HG03135 (cell line): ENCODE measurements at regions not wholly inside any gene's neighbourhood (a gene's known extent, or its start where the extent isn't known, plus 50 kb on each side); places are given as distances from the start of the nearest gene placed in this dataset.

ENCODE experiments used
- ATAC-seq: cut with Tn5 transposase; IDR thresholded peaks from one replicate; pipeline ENCODE4 v1.9.1; 2021; ENCODE audit warnings: mild to moderate bottlenecking, moderate library complexity; ENCODE audit not compliant: unreplicated experiment

DNA sequence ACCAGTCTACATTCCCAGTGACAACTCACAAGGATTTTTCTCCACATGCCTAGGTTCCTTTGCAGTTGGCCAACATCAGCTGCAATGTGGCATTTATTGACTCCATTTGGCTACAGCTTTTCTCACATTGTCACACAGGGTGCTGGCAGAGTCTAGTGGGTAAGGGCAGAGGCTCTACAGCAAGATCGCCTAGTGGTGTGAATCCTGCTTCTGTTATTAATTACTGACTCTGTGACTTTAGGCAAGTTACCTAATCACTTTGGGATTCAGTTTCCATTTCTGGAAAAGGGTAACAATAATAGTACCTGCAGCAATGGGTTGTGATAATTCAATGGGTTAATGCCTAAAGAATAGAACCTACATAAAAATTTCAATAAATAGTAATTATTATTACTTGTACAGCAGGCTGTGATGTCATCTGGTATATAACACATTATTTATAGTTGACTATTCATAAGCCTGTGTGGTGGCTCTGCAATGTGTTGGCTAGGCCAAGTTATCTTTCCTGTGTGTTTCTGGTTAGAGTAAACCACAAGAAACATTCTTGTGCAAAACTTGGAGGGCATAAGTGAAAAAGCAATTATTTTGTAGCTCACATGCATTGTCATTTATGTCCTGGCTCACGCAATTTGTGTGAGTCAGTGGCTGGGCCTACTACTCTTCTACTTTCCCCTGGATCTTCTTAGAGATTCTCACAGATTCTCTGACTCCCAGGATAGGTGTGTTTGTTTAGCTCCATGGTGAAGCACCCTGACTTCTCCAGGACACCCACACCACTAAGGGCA is 59.5 kb downstream of the PTGS2 start:
- ATAC-seq, result no peak

DNA sequence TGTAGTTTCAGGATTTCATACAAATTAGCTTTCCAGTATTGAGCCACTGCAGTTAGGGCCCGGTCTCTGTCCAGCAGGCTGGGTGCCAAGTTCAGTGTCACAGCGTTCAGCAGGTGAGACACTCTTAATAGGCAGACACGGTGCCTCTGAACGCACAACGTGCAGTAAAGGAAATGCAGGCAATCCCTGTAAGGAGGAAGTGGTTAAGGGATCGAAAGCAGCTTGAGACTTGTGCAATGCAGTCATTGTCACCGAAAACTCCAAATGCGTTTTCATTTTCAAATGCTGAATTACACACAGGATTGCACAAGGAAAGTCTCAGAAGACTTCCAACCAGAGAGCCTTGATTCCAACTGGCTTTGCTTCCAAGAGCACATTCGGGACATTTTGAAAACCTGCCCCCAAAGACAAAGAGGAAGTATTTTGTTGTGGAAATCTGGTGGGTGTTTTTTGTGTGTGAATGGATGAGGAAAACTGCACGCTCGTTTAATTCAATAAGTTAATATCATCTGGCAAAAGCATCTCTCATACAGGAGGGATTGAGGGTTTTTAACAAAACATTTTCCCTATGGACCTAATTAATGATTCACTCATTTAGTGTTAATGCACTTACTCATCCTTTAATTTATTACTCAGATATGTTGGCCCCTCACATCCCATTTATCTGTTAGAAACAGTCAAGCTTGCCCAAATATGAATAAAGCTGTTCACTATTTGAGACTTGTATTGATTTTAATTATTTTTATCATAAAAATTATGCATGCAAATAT is 61.6 kb downstream of the PTGS2 start:
- peak; percentile 100 for ATAC-seq

- peak; percentile 2 for ATAC-seq
These were observed 62.3 kb downstream of the PTGS2 start for GRCh38 chr1:186617926-186618325.

DNA sequence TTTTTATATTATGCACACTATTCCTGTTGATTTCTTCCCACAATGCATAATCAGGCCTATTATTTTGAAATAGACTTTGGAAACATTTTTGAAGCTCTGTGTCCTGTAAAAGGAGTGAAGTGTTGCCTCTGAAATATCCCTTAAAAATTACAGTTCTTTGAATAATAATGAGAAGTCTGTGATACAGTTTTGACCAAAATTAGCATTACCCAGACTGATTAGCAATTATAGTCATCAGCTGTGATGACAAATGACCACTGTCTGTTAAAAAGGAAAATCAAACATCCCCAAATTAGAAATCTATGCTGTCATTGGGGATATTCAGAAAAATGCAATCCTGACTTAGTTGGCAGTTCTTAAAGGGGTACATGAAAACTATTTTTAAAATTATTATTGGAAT is 63.7 kb downstream of the PTGS2 start:
- ATAC-seq, result no peak

- ATAC-seq, result no peak
These were observed 64.9 kb downstream of the PTGS2 start for GRCh38 chr1:186615332-186615731.

- ATAC-seq, result no peak
These were observed 69.1 kb downstream of the PTGS2 start for GRCh38 chr1:186611156-186611555.

- no peak for ATAC-seq
These were observed 71.0 kb downstream of the PTGS2 start for GRCh38 chr1:186609183-186609582.

DNA sequence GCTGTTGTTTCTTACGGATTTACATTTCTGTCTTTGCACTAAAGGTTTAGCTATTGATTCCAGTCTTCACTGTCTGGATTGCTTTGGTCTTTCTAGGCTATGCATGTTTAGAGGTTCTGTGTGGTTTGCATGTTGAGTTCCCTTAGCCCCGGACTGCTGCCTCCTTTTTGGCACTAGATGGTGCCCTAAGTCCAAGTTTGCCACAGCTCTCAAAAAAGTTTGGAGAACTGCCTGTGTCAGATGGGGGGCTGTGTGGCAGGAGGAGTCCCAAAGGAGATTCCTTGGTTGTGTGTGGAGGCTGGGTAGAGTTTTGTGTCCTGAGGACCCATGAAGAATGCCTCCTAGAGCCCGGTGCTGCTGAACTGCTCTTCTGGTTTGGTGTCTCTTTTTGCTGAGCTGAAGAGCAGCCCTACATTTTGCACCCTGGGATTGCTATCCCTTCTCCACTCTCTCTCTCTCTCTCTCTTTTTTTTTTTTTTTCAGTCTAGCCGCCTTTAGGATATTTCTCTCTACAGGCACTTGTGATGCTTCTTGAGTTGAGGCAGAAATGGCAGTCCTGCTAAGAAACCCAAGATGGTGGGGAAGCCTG is 74.4 kb downstream of the PTGS2 start:
- ATAC-seq, result no peak

GRCh38 chr1:186595969-186596368 is 84.3 kb downstream of the PTGS2 start:
- no peak for ATAC-seq

DNA sequence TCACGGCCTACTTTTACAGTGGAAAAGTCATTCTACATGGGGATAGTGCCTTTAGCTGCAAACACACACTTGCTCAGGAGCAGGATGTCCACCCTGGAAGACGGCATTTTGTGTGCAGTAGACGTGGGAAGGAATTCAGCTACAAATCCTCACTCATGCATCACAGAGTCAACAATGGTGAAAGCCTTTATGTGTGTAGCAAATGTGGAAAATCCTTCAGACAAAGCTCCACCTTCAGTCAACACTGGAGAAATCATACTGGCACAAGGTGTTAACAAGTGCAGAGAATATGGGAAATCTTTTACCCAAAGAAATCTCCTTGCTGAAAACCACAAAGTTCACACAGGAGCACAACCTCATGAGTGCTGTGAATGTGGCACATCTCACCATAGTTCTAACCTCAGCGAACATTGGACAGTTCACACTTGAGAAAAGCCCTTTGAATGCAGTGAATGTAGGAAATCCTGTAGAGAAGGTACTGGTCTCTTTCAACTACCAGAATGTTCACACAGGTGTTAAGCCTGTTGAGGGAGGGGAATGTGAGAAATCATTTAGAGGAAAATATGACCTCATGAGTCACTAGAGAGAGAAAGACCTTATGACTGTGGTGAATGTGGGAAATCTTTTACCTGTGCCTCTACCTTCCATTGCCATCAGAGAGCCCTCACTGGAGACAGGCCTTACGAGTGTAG is 101.8 kb downstream of the PTGS2 start:
- no peak for ATAC-seq

GRCh38 chr1:186577633-186578032 is 102.6 kb downstream of the PTGS2 start:
- ATAC-seq, result no peak

DNA sequence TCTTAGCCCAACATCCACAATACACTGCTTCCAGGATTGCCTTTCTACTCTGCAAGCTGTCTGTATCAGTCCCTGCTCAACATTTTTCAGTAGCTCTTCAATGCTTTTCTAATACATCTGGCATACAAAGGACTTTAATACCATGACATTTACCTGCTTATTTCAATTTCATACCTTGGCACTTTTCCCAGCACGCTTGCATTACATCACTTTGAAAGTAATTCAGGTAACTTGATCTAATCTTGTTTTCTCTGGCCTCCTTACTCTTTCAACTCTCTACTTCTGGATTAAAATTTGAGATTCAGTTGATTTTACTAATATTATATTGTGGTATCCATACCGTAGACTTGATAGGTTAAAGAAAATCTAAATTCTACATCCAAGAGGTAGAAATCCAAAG is 103.0 kb downstream of the PTGS2 start:
- ATAC-seq, result no peak

DNA sequence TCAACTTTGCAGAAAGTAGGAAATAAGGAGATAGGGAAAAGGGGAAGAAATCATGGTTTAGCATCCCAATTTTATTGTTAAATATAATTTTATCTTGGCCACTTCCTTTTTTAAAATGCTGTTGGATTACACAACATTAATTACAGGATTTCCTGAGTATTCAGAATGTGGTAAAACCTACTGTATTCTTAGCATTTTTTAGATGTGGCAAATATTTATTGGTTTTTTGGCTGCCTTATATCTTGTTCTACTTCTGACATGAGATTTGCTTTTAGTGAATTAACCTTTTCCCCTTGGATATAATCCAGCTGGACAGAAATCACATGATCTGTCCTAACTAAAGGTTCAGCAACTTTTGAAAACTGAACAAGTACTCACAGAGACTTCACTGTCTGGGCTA is 104.9 kb downstream of the PTGS2 start:
- ATAC-seq, result no peak

GRCh38 chr1:186574926-186575325 is 105.3 kb downstream of the PTGS2 start:
- no peak for ATAC-seq

DNA sequence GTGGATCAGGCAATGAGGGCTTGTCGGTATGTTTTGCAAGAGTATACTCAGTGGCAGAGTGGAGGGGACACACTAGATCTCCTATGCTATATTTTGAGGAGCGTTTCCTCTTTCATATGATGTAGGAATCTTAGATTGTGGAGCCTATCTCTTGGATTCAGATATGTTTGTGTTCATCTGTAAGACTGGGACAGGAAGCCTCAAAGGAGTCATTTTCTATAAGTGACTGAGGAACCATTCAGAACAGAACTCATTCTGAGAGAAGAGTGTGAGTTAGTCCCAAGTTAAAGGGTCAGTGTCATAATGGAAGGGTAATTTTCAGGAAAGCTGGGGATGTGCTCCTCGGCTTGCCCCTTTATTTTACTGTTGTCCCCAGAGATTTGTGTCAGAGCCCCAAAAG is 107.7 kb downstream of the PTGS2 start:
- no peak for ATAC-seq

- ATAC-seq, result no peak
These were observed 108.5 kb downstream of the PTGS2 start for GRCh38 chr1:186571771-186572170.

GRCh38 chr1:186569856-186570255 is 108.9 kb upstream of the PDC start:
- no peak for ATAC-seq

DNA sequence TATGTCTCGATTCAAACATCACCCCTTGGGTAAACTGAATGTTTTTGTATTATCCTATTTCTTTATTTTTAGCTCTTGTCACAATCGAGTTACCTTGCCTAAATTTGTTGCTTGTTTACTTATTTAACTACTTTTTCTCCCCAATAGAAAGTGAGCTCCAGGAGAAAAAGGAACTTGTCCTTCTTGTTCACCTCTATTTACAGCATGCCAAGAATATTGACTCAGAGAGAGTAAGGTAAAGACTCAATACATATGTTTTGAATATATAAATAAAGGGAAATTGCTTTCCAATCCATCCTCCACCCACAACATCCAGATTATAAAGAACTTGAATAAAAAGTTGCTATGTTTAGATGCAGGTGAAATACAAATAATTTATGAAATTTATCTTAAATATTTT is 107.3 kb upstream of the PDC start:
- no peak for ATAC-seq

DNA sequence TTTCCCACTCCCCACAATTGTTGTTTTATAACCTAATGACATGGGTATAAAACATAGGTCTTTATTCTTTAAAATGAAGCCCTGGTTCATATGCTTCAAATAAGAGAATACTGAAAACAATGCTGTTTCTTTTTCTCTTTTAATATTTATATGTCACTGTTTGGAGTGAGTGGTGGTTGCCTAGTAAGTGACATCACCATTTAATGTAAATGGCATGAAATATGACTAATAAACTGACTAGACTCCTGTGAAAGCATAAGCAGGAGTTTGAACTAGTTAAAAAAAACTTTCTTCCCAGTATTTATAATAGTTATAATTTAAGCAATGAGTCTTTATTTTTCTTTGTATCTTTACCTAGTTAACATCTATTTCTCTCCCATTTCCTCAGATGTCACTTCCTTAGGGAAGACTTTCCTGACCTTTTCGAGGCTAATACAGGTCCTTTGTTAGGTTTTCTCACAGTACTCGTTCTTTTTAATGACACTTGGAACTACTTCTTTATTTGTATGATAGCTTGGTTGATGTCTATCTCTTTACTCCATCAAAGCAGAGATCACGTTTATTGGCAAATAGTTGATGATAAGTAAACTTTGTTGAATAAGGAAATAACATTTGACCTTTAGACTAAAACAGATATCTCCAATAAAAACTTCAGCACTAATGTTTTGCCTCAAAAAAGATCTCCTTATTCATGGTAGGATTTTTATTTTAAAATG is 105.4 kb upstream of the PDC start:
- ATAC-seq, result no peak

DNA sequence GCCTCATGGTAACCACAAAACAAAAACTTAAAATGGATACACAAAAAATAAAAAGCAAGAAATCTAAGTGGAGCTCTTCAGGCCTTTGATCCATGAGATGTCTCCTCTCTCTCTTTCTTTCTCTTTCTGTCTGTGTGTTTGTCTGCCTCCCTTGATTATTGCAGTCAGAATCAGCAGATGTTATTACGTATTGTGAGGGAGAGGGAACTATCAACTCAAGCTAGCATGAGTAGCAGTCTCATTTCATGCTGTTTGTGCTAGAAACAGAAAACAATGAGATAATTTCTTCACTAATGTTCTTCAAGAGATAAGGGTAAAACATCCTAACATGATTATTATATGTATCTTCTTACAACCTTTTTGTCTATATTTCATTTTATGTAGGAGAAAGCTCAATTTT is 103.7 kb upstream of the PDC start:
- ATAC-seq, result no peak

DNA sequence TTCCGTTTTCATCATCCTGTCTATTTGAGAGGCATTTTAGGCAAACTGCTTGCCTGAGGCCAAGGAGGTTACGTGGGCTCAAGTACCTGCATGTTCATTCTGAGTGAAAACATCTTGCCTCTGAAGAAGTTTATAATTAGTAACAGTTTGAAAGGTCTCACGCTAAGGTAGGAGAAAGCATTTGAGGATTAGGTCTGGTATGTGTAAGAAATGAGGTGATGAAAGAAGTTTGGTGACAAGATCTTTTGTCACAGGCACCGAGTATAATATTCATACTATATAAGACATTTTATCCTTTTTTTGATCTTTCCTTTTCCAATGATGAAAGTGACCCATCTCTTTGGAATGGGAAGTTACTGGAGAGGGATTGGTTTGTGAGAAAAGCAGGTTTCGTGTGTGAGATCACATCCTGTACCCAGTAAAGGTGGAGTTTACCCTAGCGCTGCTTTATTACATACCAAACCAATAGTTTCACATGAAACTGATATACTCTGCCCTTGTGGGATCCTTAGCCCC is 98.7 kb upstream of the PDC start:
- no peak for ATAC-seq
